ENCODE measurements at regions not wholly inside any gene's neighbourhood (a gene's known extent, or its start where the extent isn't known, plus 50 kb on each side); places are given as distances from the start of the nearest gene placed in this dataset.

- Histone ChIP-seq H3K9me3 (no peaks in the 10 kb centered on the region), H3K4me1 (peaks cover 0 to 31% (median 3%) of the 10 kb centered on the region in 4 donors), H3K36me3 (no peaks in the 10 kb centered on the region), H3K27ac (no peak overlapping the region), H3K27me3 (no peaks in the 10 kb centered on the region), H3K4me3 (no peak overlapping the region)
- TF ChIP-seq CTCF (IDR thresholded peaks at IDR 0.05) (no peak), POLR2A (IDR thresholded peaks at IDR 0.05) (no peak)
- DNase-seq, result no peak
Observed at GRCh38 chr6:6748001-6748400, 159.5 kb downstream of the LY86 start.

- peak overlapping the region; percentile 31 to 68 (median 61) for H3K27ac ChIP-seq
- TF ChIP-seq POLR2A (IDR thresholded peaks at IDR 0.05), result no peak
- no peak for TF ChIP-seq CTCF (IDR thresholded peaks at IDR 0.05)
- DNase-seq, result peak in 2 of 3 donors; percentile 70 to 82
- no peak overlapping the region for H3K4me3 ChIP-seq
- H3K9me3 ChIP-seq, result no peaks in the 10 kb centered on the region
- peaks cover 0 to 31% (median 3%) of the 10 kb centered on the region in 4 donors for H3K4me1 ChIP-seq
- no peaks in the 10 kb centered on the region for H3K27me3 ChIP-seq
- H3K36me3 ChIP-seq, result no peaks in the 10 kb centered on the region
Observed at GRCh38 chr6:6749702-6750491, 161.4 kb downstream of the LY86 start.

GRCh38 chr6:6750594-6751265 lies 162.2 kb downstream of the LY86 start:
- H3K4me1 ChIP-seq, result peaks cover 0 to 31% (median 3%) of the 10 kb centered on the region in 4 donors
- peak overlapping the region in 3 of 4 donors; percentile 52 to 81 (median 67) for H3K27ac ChIP-seq
- TF ChIP-seq POLR2A (IDR thresholded peaks at IDR 0.05) (no peak), CTCF (IDR thresholded peaks at IDR 0.05) (no peak)
- H3K9me3 ChIP-seq, result no peaks in the 10 kb centered on the region
- no peaks in the 10 kb centered on the region for H3K27me3 ChIP-seq
- H3K36me3 ChIP-seq, result no peaks in the 10 kb centered on the region
- DNase-seq, result no peak
- no peak overlapping the region for H3K4me3 ChIP-seq

- H3K36me3 ChIP-seq, result no peaks in the 10 kb centered on the region
- no peak for DNase-seq
- H3K9me3 ChIP-seq, result no peaks in the 10 kb centered on the region
- peak overlapping the region in 3 of 4 donors; percentile 52 to 81 (median 67) for H3K27ac ChIP-seq
- TF ChIP-seq POLR2A (IDR thresholded peaks at IDR 0.05), result no peak
- no peak for TF ChIP-seq CTCF (IDR thresholded peaks at IDR 0.05)
- H3K4me3 ChIP-seq, result no peak overlapping the region
- no peaks in the 10 kb centered on the region for H3K27me3 ChIP-seq
- peaks cover 0 to 31% (median 3%) of the 10 kb centered on the region in 4 donors for H3K4me1 ChIP-seq
Observed at GRCh38 chr6:6751266-6751596, 162.7 kb downstream of the LY86 start.

GRCh38 chr6:6751619-6752023 lies 163.1 kb downstream of the LY86 start:
- Histone ChIP-seq H3K4me3 (no peak overlapping the region), H3K4me1 (peaks cover 0 to 31% (median 3%) of the 10 kb centered on the region in 4 donors), H3K27ac (peak overlapping the region in 3 of 4 donors; percentile 67 to 81 (median 67)), H3K27me3 (no peaks in the 10 kb centered on the region), H3K36me3 (no peaks in the 10 kb centered on the region), H3K9me3 (no peaks in the 10 kb centered on the region)
- DNase-seq, result peak in 2 of 3 donors; percentile 77 to 78
- TF ChIP-seq CTCF (IDR thresholded peaks at IDR 0.05), result peak in 1 of 6 experiments; percentile 11
- TF ChIP-seq POLR2A (IDR thresholded peaks at IDR 0.05), result no peak
